HepG2 (cell line): ENCODE measurements at regions not wholly inside any gene's neighbourhood (a gene's known extent, or its start where the extent isn't known, plus 50 kb on each side); places are given as distances from the start of the nearest gene placed in this dataset.
A peak's percentile ranks its signal among the peaks of the same experiment; 100 is the strongest.

Source experiments
- ATAC-seq: fragments of 200-7000 bp; cut with Tn5 transposase; 3 replicates; pipeline ENCODE4 v1.9.1; 2020; ENCODE audit warnings: mild to moderate bottlenecking, moderate library complexity
- BruUV-seq: library from RNA; stranded (reverse); fragments of 400-500 nt; replicated peaks from 2 replicates; lab custom pipeline; 2021; lab: Mats Ljungman, UMichigan
- CTCF ChIA-PET: fragments of 300-600 bp; formaldehyde crosslinking; extraction: SDS; loops from one replicate; lab custom pipeline; 2021; ENCODE audit warnings: low total read pairs, inconsistent platforms, low intra/inter-chr PET ratio; lab: Yijun Ruan, JAX
- POLR2A ChIA-PET: fragments of 350-600 bp; sonication (Branson Sonifier 250); formaldehyde crosslinking; loops from one replicate; lab custom pipeline; 2020; ENCODE audit warnings: antibody characterized with exemption, inconsistent platforms; lab: Yijun Ruan, JAX
- DNase-seq: peaks from one replicate; pipeline ENCODE4 v3.0.0-alpha.2; 2015; ENCODE audit warnings: low spot score
- FAIRE-seq: peaks from 3 replicates; lab custom pipeline; 2011; peaks lifted over from hg19 to GRCh38; lab: Jason Lieb, UNC
- H2AFZ ChIP-seq: one replicate; pipeline ENCODE4 v1.6.1; 2011; ENCODE audit warnings: low read length, inconsistent platforms
- H3K27ac ChIP-seq: fragments of 300-600 bp; 3 replicates; pipeline ENCODE4 v1.8.0; 2011; ENCODE audit warnings: mixed run types, mild to moderate bottlenecking, mixed read lengths, low read length, inconsistent platforms; ENCODE audit not compliant: insufficient read depth; ENCODE audit errors: extremely low read length
- H3K27me3 ChIP-seq, 2 experiments: fragments of 200-600 bp in 1 of 2; 2 replicates in 1 of 2; 3 replicates in 1 of 2; pipeline versions ENCODE4 v1.6.0 to v1.8.0; 2011; ENCODE audit warnings: low read length in 2 of 2, mild to moderate bottlenecking in 2 of 2, moderate library complexity in 2 of 2, inconsistent platforms in 1 of 2; ENCODE audit not compliant: insufficient read depth in 2 of 2, control insufficient read depth in 1 of 2
- H3K36me3 ChIP-seq, 2 experiments: fragments of 200-600 bp in 1 of 2; replicated peaks in 1 of 2; 2 replicates in 1 of 2; 3 replicates in 1 of 2; pipeline versions ENCODE4 v1.5.1 to v1.8.0; 2011; ENCODE audit warnings: low read length in 2 of 2, inconsistent platforms in 1 of 2; ENCODE audit not compliant: insufficient read depth in 2 of 2, control insufficient read depth in 1 of 2
- H3K4me1 ChIP-seq: 2 replicates; pipeline ENCODE4 v1.5.1; 2012; ENCODE audit warnings: low read length, inconsistent platforms; ENCODE audit not compliant: insufficient read depth
- H3K4me2 ChIP-seq: 2 replicates; pipeline ENCODE4 v1.6.0; 2011; ENCODE audit warnings: low read depth, low read length, inconsistent platforms
- H3K4me3 ChIP-seq, 3 experiments: fragments of 200-600 bp in 1 of 3; sonication (generic), shearing (Covaris generic) in 1 of 3; replicated peaks in 1 of 3; 2 replicates each; pipeline ENCODE4 v1.5.1; 2011 to 2016; ENCODE audit warnings: low read length in 3 of 3, inconsistent platforms in 2 of 3, low read depth in 2 of 3, mild to moderate bottlenecking in 2 of 3, control low read depth in 1 of 3, mixed read lengths in 1 of 3; ENCODE audit not compliant: insufficient read depth in 1 of 3
- H3K79me2 ChIP-seq: one replicate; pipeline ENCODE4 v1.6.1; 2011; ENCODE audit warnings: low read length, inconsistent platforms; ENCODE audit not compliant: insufficient read depth
- H3K9ac ChIP-seq: 2 replicates; pipeline ENCODE4 v1.6.0; 2011; ENCODE audit warnings: mild to moderate bottlenecking, low read depth, low read length, inconsistent platforms; ENCODE audit not compliant: insufficient read depth
- H3K9me3 ChIP-seq: 2 replicates; pipeline ENCODE4 v1.5.1; 2012; ENCODE audit warnings: mild to moderate bottlenecking, low read length
- H4K20me1 ChIP-seq: 2 replicates; pipeline ENCODE4 v1.6.0; 2011; ENCODE audit warnings: inconsistent platforms, mild to moderate bottlenecking, low read length, moderate library complexity; ENCODE audit not compliant: insufficient read depth
- CREB1 ChIP-seq, 2 experiments: fragments of 450-650 bp in 1 of 2; IDR thresholded peaks; 2 replicates each; pipeline ENCODE4 v1.6.1; 2016 to 2017; ENCODE audit warnings: control low read depth in 1 of 2, mild to moderate bottlenecking in 1 of 2, missing compliant biosample characterization in 1 of 2, missing genetic modification characterization in 1 of 2
- DNMT1 ChIP-seq: sonication (generic); formaldehyde crosslinking; IDR thresholded peaks from 2 replicates; pipeline ENCODE4 v1.5.1; 2020; ENCODE audit warnings: mild to moderate bottlenecking, missing genetic modification reagents
- FOSL2 ChIP-seq: sonication (generic); formaldehyde crosslinking; IDR thresholded peaks from 2 replicates; pipeline ENCODE4 v1.4.0; 2020; ENCODE audit warnings: missing genetic modification reagents
- HNRNPUL1 ChIP-seq: fragments of 200-400 bp; formaldehyde crosslinking; IDR thresholded peaks from 2 replicates; pipeline ENCODE4 v1.6.1; 2017; ENCODE audit warnings: low read depth, mild to moderate bottlenecking, low read length, moderate library complexity
- MYC ChIP-seq: sonication (generic); formaldehyde crosslinking; IDR thresholded peaks from 2 replicates; pipeline ENCODE4 v1.9.0; 2021; ENCODE audit warnings: missing genetic modification reagents, borderline replicate concordance
- NONO ChIP-seq, 2 experiments: fragments of 450-650 bp in 1 of 2; sonication (generic) in 1 of 2; formaldehyde crosslinking in 1 of 2; IDR thresholded peaks in 1 of 2; conservative IDR thresholded peaks in 1 of 2; 2 replicates each; pipeline versions ENCODE4 v1.6.1 to v1.8.0; 2017 to 2022; ENCODE audit warnings: mild to moderate bottlenecking in 1 of 2, missing genetic modification reagents in 1 of 2, moderate library complexity in 1 of 2
- PAF1 ChIP-seq: IDR thresholded peaks from 2 replicates; pipeline ENCODE4 v1.6.1; 2016; ENCODE audit warnings: missing genetic modification reagents, missing compliant biosample characterization
- ZNF350 ChIP-seq: sonication (generic); formaldehyde crosslinking; IDR thresholded peaks from 2 replicates; pipeline ENCODE4 v1.4.0; 2020; ENCODE audit warnings: mild to moderate bottlenecking, low read depth, missing genetic modification reagents, borderline replicate concordance
- ZNF451 ChIP-seq: sonication (generic); formaldehyde crosslinking; IDR thresholded peaks from 2 replicates; pipeline ENCODE4 v1.5.0; 2020; ENCODE audit warnings: mild to moderate bottlenecking, missing genetic modification reagents
- ZNF589 ChIP-seq: sonication (generic); formaldehyde crosslinking; conservative IDR thresholded peaks from 2 replicates; pipeline ENCODE4 v1.8.0; 2022; ENCODE audit warnings: mild to moderate bottlenecking, moderate library complexity, missing genetic modification reagents
- ZNF703 ChIP-seq: sonication (generic); formaldehyde crosslinking; IDR thresholded peaks from 2 replicates; pipeline ENCODE4 v1.5.1; 2020; ENCODE audit warnings: missing genetic modification reagents, mild to moderate bottlenecking, moderate library complexity, borderline replicate concordance
- WGBS: methylation state at CpG from one replicate; pipeline ENCODE4 v1.1.6; 2017; ENCODE audit warnings: low lambda C conversion rate; 5-methylcytosine and 5-hydroxymethylcytosine counted together
- in situ Hi-C: cut with HindIII; loops from 2 replicates; pipeline ENCODE4 v1.10.0; 2017; ENCODE audit warnings: low pct_unique_long_range_greater_than_20kb; ENCODE audit not compliant: extremely low pct_ligation_motif_present
- intact Hi-C: fragments of 100-400 bp; cut with micrococcal nuclease; formaldehyde crosslinking; loops from one replicate; pipeline ENCODE4 v1.10.0; 2022; ENCODE audit not compliant: unreplicated experiment
- TF ChIP-seq, protein P1 (sequence below): sonication (generic); formaldehyde crosslinking; IDR thresholded peaks from 2 replicates; pipeline ENCODE4 v1.5.0; 2020; ENCODE audit warnings: mild to moderate bottlenecking, low read depth, missing genetic modification reagents, borderline replicate concordance
- TF ChIP-seq, protein P2 (sequence below): sonication (generic); formaldehyde crosslinking; IDR thresholded peaks from 2 replicates; pipeline ENCODE4 v1.9.0; 2021; ENCODE audit warnings: missing genetic modification reagents, borderline replicate concordance
- TF ChIP-seq, protein P3 (sequence below): sonication (generic); formaldehyde crosslinking; IDR thresholded peaks from 2 replicates; pipeline ENCODE4 v1.4.0; 2020; ENCODE audit warnings: mild to moderate bottlenecking, missing genetic modification reagents
- TF ChIP-seq, protein P4 (sequence below): IDR thresholded peaks from 2 replicates; pipeline ENCODE4 v1.6.1; 2016; ENCODE audit warnings: missing compliant biosample characterization, missing genetic modification reagents, borderline replicate concordance

DNA sequence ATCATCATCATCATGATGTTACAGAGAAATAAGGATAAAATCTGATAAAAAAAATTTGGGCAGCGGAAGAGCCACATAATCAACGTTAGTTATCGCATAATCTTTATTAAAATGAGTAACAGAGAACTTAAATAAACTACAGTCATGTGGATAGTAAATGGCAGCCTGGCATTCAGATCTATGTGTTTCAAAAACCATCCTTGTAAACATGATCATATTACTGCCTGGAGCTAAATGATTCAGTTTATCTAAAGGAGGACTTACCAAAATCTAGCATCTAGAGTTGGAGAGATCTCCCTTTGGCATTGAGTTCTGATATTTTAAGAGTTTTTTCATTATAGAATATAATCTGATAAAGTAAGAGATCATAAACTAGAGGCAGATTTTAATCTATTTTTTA lies 200.1 kb upstream of the MGAT4C start:
- no peaks in the 10 kb centered on the region for H3K9me3 ChIP-seq
- no peak overlapping the region for H3K4me3 ChIP-seq
- TF ChIP-seq, protein P1, sequence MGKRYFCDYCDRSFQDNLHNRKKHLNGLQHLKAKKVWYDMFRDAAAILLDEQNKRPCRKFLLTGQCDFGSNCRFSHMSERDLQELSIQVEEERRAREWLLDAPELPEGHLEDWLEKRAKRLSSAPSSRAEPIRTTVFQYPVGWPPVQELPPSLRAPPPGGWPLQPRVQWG = no peak
- TF ChIP-seq CREB1 (IDR thresholded peaks at IDR 0.05) = peak; percentile 45; the same call in 1 of the 2 replicates
- TF ChIP-seq CREB1 (CRISPR knock-in tag; IDR thresholded peaks at IDR 0.05) = no peak
- no peak overlapping the region for H3K27ac ChIP-seq
- ATAC-seq (no peak), FAIRE-seq (no peak), DNase-seq (no peak)
- POLR2A ChIA-PET = no interaction called here
- H3K9ac ChIP-seq = no peak overlapping the region
- in situ Hi-C loops = no loop called here
- no peaks in the 10 kb centered on the region for H3K4me1 ChIP-seq
- WGBS = under 1% methylated on average over 3 of the region's 3 CpGs
- H3K79me2 ChIP-seq = no peaks in the 10 kb centered on the region
- no peaks in the 10 kb centered on the region for H3K36me3 ChIP-seq
- no TSS peak for BruUV-seq
- intact Hi-C loops = no loop called here
- H4K20me1 ChIP-seq = no peaks in the 10 kb centered on the region
- no peak overlapping the region for H2AFZ ChIP-seq
- CTCF ChIA-PET = no interaction called here
- no peaks in the 10 kb centered on the region for H3K27me3 ChIP-seq
- H3K4me2 ChIP-seq = no peak overlapping the region

DNA sequence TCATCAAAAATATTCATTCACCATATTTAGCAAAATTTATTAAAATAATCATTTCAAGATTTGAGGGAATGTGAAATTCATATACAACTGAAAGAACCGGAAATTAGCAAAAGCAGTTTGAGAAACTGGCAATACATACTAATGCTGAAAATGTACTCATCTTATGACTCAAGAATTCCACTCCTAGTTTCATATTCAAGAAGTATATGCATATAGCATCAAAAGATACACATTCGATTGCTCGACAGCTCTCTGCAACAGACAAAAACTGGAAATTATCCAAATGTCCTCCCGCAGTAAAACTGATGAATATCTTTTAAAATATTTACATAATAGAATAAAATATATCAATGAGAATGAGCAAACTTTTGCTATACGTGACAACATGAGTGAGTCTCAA lies 189.2 kb upstream of the MGAT4C start:
- no peaks in the 10 kb centered on the region for H3K27me3 ChIP-seq
- in situ Hi-C loops = no loop called here
- no TSS peak for BruUV-seq
- TF ChIP-seq MYC (no peak), ZNF703 (CRISPR knock-in tag) (no peak), HNRNPUL1 (no peak), NONO (IDR thresholded peaks at IDR 0.05) (no peak), NONO (CRISPR knock-in tag; conservative IDR thresholded peaks at IDR 0.05) (no peak), DNMT1 (no peak), ZNF451 (CRISPR knock-in tag) (no peak), ZNF589 (CRISPR knock-in tag) (no peak), PAF1 (CRISPR knock-in tag) (no peak), FOSL2 (CRISPR knock-in tag) (no peak), ZNF350 (CRISPR knock-in tag) (no peak)
- TF ChIP-seq, protein P2, sequence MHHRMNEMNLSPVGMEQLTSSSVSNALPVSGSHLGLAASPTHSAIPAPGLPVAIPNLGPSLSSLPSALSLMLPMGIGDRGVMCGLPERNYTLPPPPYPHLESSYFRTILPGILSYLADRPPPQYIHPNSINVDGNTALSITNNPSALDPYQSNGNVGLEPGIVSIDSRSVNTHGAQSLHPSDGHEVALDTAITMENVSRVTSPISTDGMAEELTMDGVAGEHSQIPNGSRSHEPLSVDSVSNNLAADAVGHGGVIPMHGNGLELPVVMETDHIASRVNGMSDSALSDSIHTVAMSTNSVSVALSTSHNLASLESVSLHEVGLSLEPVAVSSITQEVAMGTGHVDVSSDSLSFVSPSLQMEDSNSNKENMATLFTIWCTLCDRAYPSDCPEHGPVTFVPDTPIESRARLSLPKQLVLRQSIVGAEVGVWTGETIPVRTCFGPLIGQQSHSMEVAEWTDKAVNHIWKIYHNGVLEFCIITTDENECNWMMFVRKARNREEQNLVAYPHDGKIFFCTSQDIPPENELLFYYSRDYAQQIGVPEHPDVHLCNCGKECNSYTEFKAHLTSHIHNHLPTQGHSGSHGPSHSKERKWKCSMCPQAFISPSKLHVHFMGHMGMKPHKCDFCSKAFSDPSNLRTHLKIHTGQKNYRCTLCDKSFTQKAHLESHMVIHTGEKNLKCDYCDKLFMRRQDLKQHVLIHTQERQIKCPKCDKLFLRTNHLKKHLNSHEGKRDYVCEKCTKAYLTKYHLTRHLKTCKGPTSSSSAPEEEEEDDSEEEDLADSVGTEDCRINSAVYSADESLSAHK = no peak
- TF ChIP-seq, protein P3, sequence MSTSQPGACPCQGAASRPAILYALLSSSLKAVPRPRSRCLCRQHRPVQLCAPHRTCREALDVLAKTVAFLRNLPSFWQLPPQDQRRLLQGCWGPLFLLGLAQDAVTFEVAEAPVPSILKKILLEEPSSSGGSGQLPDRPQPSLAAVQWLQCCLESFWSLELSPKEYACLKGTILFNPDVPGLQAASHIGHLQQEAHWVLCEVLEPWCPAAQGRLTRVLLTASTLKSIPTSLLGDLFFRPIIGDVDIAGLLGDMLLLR = no peak
- TF ChIP-seq, protein P4, sequence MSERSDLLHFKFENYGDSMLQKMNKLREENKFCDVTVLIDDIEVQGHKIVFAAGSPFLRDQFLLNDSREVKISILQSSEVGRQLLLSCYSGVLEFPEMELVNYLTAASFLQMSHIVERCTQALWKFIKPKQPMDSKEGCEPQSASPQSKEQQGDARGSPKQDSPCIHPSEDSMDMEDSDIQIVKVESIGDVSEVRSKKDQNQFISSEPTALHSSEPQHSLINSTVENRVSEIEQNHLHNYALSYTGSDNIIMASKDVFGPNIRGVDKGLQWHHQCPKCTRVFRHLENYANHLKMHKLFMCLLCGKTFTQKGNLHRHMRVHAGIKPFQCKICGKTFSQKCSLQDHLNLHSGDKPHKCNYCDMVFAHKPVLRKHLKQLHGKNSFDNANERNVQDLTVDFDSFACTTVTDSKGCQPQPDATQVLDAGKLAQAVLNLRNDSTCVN (CRISPR knock-in tag) = no peak

More for the DNA sequence above, 189.2 kb upstream of the MGAT4C start:
- H3K79me2 ChIP-seq = no peaks in the 10 kb centered on the region
- H4K20me1 ChIP-seq = no peaks in the 10 kb centered on the region
- H3K4me2 ChIP-seq = no peak overlapping the region
- CTCF ChIA-PET = no interaction called here
- intact Hi-C loops = no loop called here
- POLR2A ChIA-PET = no interaction called here
- 17% methylated on average over 5 of the region's 5 CpGs for WGBS
- no peak for FAIRE-seq
- no peak overlapping the region for H3K4me3 ChIP-seq
- no peaks in the 10 kb centered on the region for H3K36me3 ChIP-seq
- H3K27ac ChIP-seq = no peak overlapping the region
- ATAC-seq = no peak
- H3K9me3 ChIP-seq = no peaks in the 10 kb centered on the region
- no peaks in the 10 kb centered on the region for H3K4me1 ChIP-seq
- no peak overlapping the region for H3K9ac ChIP-seq
- H2AFZ ChIP-seq = no peak overlapping the region
- no peak for DNase-seq
